ENCODE measurements at regions not wholly inside any gene's neighbourhood (a gene's known extent, or its start where the extent isn't known, plus 50 kb on each side); places are given as distances from the start of the nearest gene placed in this dataset.

DNA sequence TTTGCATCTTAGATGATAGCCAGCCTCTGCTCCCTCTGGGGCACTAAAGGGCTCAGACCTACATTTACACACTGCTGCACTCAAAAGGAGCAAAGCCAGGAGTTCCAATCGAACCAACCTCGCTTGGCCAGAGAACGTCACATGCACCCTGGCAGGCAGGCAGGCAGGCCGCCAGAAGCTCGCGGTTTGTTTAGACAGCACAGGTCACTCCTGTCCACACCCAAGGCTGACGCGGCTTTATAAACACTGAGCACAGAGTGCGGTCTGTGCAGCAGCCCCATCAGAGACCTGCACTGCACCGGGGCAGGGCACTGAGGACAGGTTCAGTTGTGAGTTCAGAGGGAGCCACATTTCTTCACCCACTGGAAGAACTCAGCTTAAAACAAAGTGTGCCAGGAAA is 143.9 kb downstream of the BCOR start:
- DNase-seq (peak; percentile 86), ATAC-seq (peak; percentile 91 to 95)
- TF ChIP-seq, protein P1, sequence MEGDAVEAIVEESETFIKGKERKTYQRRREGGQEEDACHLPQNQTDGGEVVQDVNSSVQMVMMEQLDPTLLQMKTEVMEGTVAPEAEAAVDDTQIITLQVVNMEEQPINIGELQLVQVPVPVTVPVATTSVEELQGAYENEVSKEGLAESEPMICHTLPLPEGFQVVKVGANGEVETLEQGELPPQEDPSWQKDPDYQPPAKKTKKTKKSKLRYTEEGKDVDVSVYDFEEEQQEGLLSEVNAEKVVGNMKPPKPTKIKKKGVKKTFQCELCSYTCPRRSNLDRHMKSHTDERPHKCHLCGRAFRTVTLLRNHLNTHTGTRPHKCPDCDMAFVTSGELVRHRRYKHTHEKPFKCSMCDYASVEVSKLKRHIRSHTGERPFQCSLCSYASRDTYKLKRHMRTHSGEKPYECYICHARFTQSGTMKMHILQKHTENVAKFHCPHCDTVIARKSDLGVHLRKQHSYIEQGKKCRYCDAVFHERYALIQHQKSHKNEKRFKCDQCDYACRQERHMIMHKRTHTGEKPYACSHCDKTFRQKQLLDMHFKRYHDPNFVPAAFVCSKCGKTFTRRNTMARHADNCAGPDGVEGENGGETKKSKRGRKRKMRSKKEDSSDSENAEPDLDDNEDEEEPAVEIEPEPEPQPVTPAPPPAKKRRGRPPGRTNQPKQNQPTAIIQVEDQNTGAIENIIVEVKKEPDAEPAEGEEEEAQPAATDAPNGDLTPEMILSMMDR (IDR thresholded peaks at IDR 0.05) = no peak
- Histone ChIP-seq H3K4me3 (no peak overlapping the region), H3K36me3 (no peaks in the 10 kb centered on the region), H3K9me3 (no peaks in the 10 kb centered on the region), H3K27me3 (ENCODE audit: low read depth) (no peaks in the 10 kb centered on the region), H3K27ac (no peak overlapping the region), H3K4me1 (no peaks in the 10 kb centered on the region)
- intact Hi-C loops (cut with DNase I) = no loop called here

DNA sequence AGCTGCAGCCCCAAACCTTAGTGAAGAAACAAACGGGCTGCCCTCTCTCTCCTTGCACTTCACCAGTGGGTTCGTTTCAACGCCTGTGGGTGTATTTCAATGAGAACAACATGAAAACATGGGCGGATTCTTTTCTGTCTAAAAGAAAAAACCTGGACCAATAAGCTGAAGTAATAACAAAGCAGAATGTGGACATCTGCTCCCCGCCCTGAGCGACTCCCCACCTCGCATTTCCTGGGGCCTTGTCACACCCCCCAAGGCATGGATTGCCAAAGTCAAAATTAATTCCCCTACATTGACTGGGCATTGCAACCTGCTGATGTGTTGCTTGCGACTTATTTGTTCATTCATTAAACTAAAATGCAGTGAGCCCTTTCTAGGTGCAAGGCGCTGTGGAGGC is 142.9 kb downstream of the BCOR start:
- Histone ChIP-seq H3K4me3 (no peak overlapping the region), H3K27ac (no peak overlapping the region), H3K27me3 (ENCODE audit: low read depth) (no peaks in the 10 kb centered on the region), H3K36me3 (no peaks in the 10 kb centered on the region), H3K9me3 (no peaks in the 10 kb centered on the region), H3K4me1 (no peaks in the 10 kb centered on the region)
- intact Hi-C loops (cut with DNase I) = no loop called here
- no peak for DNase-seq
- TF ChIP-seq, protein P1 (IDR thresholded peaks at IDR 0.05) = no peak
- ATAC-seq = no peak

DNA sequence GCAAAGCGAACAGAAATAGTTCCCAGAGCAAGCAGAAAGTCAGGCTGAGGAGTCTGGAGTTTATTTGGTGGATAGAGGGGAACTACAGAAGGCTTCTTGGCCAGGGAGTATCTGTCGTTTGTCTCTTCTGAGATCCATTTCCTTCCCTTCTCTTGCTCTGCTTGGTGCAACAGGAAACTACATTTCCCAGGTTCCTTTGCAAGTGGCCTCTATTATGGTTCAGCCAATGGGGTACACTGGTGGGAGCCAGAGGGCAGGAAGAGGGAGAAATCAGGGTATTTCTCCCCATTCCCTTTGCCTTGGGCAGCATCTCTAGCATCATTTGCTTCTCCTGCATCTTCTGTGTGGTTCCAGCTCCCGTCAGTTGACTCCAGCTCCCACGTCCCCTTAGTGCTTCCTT is 142.1 kb downstream of the BCOR start:
- intact Hi-C loops (cut with DNase I) = no loop called here
- no peaks in the 10 kb centered on the region for H3K36me3 ChIP-seq
- no peak overlapping the region for H3K4me3 ChIP-seq
- DNase-seq (no peak), ATAC-seq (no peak)
- TF ChIP-seq, protein P1 (IDR thresholded peaks at IDR 0.05) = no peak
- no peaks in the 10 kb centered on the region for H3K4me1 ChIP-seq
- H3K9me3 ChIP-seq = no peaks in the 10 kb centered on the region
- no peak overlapping the region for H3K27ac ChIP-seq
- H3K27me3 ChIP-seq (ENCODE audit: low read depth) = no peaks in the 10 kb centered on the region

DNA sequence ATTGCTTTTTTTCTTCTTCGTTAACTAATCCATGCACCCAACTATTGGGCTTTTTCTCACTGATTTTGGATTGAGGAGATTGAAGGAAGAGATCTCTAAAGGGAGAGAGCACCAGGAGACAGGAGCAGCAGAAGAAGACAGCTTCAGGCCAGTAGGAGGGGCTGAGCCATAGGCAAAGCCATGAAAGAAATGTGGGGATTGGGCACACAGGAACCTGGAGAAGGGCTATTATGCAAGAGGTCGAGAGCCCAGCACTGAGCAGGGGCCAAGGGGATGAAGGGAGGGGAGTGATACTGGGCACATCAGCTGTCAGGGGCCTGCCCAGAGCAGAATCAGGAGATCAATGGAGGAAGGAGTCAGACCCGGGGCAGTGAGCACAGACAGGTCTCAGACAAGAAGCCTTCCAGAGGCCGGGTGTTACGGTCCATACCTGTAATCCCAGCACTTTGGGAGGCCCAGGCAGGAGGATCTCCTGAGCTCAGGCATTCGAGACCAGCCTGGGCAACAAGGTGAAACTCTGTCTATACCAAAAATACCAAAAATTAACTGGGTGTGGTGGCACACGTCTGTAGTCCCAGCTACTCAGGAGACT is 140.9 kb downstream of the BCOR start:
- intact Hi-C loops (cut with DNase I) = no loop called here
- ATAC-seq (no peak), DNase-seq (no peak)
- no peaks in the 10 kb centered on the region for H3K9me3 ChIP-seq
- no peak overlapping the region for H3K27ac ChIP-seq
- H3K4me1 ChIP-seq = no peaks in the 10 kb centered on the region
- H3K36me3 ChIP-seq = no peaks in the 10 kb centered on the region
- no peak overlapping the region for H3K4me3 ChIP-seq
- H3K27me3 ChIP-seq (ENCODE audit: low read depth) = no peaks in the 10 kb centered on the region
- TF ChIP-seq, protein P1 (IDR thresholded peaks at IDR 0.05) = no peak

DNA sequence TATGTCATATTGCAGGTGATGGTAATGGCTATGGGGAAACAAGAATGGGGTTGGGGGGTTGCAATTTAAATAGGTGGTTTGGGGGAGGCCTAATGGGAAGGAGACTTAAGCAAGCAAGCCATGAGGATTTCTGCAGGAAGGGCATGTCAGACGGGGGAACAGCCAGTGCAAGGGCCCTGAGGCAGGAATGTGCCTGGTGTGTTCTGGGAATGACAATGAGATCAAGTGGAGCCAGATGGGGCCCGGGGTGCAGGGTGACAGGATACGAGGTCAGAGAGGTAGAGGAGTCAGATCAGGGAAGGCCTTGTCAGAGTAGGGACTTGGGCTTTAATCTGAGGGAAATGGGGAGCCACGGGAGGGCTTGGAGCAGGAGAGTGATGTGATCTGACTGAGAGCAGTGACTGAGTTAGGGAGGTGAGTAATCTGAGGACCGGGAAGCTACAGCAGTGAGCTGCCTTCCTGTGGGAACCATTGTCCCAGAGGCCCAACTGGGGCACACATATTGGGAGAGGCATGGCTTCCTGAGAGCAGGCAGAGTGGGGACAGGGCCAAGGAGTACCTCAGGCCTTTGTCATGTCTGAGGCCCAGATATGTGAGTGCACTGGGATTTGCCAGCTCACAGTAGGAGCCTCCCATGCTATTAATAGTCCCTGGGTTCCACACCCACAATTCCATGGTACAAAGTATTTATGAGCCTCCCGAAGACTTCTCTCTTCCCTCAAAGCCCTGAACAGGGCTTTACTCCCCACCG is 139.8 kb downstream of the BCOR start:
- no peaks in the 10 kb centered on the region for H3K4me1 ChIP-seq
- no peak overlapping the region for H3K27ac ChIP-seq
- no peaks in the 10 kb centered on the region for H3K27me3 ChIP-seq (ENCODE audit: low read depth)
- H3K36me3 ChIP-seq = no peaks in the 10 kb centered on the region
- intact Hi-C loops (cut with DNase I) = no loop called here
- H3K9me3 ChIP-seq = no peaks in the 10 kb centered on the region
- TF ChIP-seq, protein P1 (IDR thresholded peaks at IDR 0.05) = no peak
- ATAC-seq (no peak), DNase-seq (no peak)
- no peak overlapping the region for H3K4me3 ChIP-seq

All from lower lobe of right lung (tissue), 2 donors.